ENCODE measurements at regions not wholly inside any gene's neighbourhood (a gene's known extent, or its start where the extent isn't known, plus 50 kb on each side); places are given as distances from the start of the nearest gene placed in this dataset.

DNA sequence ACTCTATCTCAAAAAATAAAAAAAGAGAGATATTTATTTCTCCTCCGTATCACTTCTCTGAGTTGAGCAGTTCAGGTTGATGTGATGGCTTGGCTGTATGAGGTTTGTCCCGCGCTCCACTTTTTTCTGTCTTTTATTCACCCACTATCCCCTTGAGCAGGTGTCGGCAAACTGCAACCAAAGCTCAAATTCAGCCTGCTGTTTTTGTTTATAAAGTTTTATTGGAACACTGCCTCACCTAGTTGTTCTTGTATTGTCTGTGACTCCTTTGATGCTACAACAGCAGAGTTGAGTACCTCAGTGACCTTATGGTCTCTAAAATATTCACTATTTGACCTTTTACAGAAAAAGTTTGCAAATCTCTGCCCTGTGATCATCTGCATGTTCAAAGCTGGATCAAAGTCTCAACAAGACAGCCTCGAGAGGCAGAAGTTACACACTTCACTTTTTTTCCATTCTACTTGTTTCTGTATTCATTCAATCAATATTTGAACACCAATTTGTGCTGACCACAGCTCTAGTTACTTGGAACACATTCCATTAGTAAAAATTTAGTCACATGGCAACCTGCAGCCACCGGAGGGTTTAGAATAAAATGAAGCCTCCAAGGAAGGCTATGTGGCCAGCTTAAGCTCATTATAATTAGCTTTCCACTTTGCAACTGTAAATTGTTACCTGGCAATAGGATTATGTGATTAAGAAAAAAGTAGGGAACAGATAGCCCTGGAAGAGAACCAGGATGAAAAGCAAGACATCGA is 945.8 kb downstream of the KCNJ2 start:
- H2AFZ ChIP-seq (replicated peaks; ENCODE audit: low read length, poor library complexity) = no peak overlapping the region
- ATAC-seq (ENCODE audit: low read depth) (no peak), DNase-seq (no peak)
- no peaks in the 10 kb centered on the region for H3K9me3 ChIP-seq (ENCODE audit: control insufficient read depth, insufficient read depth, low read length)
- dilution Hi-C loops (cut with HindIII; ENCODE audit: low sequenced_read_pairs, unreplicated experiment) = no loop called here
- H3K4me3 ChIP-seq (ENCODE audit: insufficient read depth, low read depth, low read length) = no peak overlapping the region
- ChIA-PET CTCF (no interaction called here), POLR2A (ENCODE audit: unreplicated experiment) (no interaction called here)
- H2BK20ac ChIP-seq (ENCODE audit: low read depth, low read length) = no peak overlapping the region
- no peak overlapping the region for H4K5ac ChIP-seq (ENCODE audit: low read depth, low read length)
- no peak overlapping the region for H3K4ac ChIP-seq (ENCODE audit: low read depth, low read length)
- intact Hi-C loops (cut with micrococcal nuclease) = no loop called here
- no peak overlapping the region for H3K18ac ChIP-seq (ENCODE audit: low read depth, low read length)
- no peak overlapping the region for H4K91ac ChIP-seq (ENCODE audit: insufficient read depth, low read depth, low read length)
- no peak overlapping the region for H2AK9ac ChIP-seq (replicated peaks; ENCODE audit: low read depth, low read length, poor library complexity)
- H2BK120ac ChIP-seq (ENCODE audit: low read depth, low read length) = no peak overlapping the region
- H4K8ac ChIP-seq (ENCODE audit: low read depth in 2 of 2, low read length in 2 of 2) = no peak overlapping the region
- no peaks in the 10 kb centered on the region for H3K4me1 ChIP-seq (ENCODE audit: control insufficient read depth, insufficient read depth, low read length)
- no peaks in the 10 kb centered on the region for H3K36me3 ChIP-seq (ENCODE audit: control insufficient read depth, insufficient read depth, low read length)
- no peak overlapping the region for H3K56ac ChIP-seq (ENCODE audit: extremely low read depth, insufficient read depth, low read length)
- no peak overlapping the region for H3K4me2 ChIP-seq (ENCODE audit: low read depth, low read length)
- no peak overlapping the region for H2AK5ac ChIP-seq (ENCODE audit: low read depth, low read length)
- in situ Hi-C loops (cut with MboI; ENCODE audit: low sequenced_read_pairs) = loop anchor here (25.0 kb wide), 1 partner anchor 1422 kb away; no protein-coding TSS in a partner anchor
- no peak overlapping the region for H2BK15ac ChIP-seq (ENCODE audit: low read depth, low read length)
- no TSS peak for BruUV-seq (replicated peaks)
- H3K23ac ChIP-seq (ENCODE audit: low read depth, low read length) = no peak overlapping the region
- WGBS, 2 experiments (ENCODE audit: extremely low coverage in 2 of 2, insufficient read length in 1 of 2) = no CpG with 5 or more reads among the region's 7 CpGs
- H3K14ac ChIP-seq (replicated peaks; ENCODE audit: low read depth, low read length) = no peak overlapping the region
- no peak overlapping the region for H3K27ac ChIP-seq (ENCODE audit: insufficient read depth, low read length)
- no peak overlapping the region for H3K9ac ChIP-seq (ENCODE audit: low read depth, low read length)
- H3K27me3 ChIP-seq (ENCODE audit: control insufficient read depth, insufficient read depth, low read length) = no peaks in the 10 kb centered on the region
- H3K79me1 ChIP-seq (ENCODE audit: low read depth in 1 of 2, low read length in 2 of 2) = no peaks in the 10 kb centered on the region
- no peaks in the 10 kb centered on the region for H4K20me1 ChIP-seq (ENCODE audit: insufficient read depth, low read length)
- H2BK5ac ChIP-seq (ENCODE audit: low read depth, low read length, poor library complexity, severe bottlenecking) = no peak overlapping the region
- TF ChIP-seq MXI1 (IDR thresholded peaks at IDR 0.05; ENCODE audit: borderline replicate concordance, low read depth, low read length) (no peak), CEBPB (IDR thresholded peaks at IDR 0.05; ENCODE audit: low read depth, low read length) (no peak), CHD1 (IDR thresholded peaks at IDR 0.05; ENCODE audit: low read depth, low read length) (no peak), MAZ (IDR thresholded peaks at IDR 0.05; ENCODE audit: borderline replicate concordance, low read depth, low read length) (no peak), RAD21 (IDR thresholded peaks at IDR 0.05; ENCODE audit: low read length) (no peak), NFE2L2 (IDR thresholded peaks at IDR 0.05; ENCODE audit: low read depth, low read length) (no peak), RCOR1 (IDR thresholded peaks at IDR 0.05; ENCODE audit: insufficient replicate concordance, low read length) (no peak), RFX5 (IDR thresholded peaks at IDR 0.05; ENCODE audit: low read depth, low read length) (no peak), POLR2A (IDR thresholded peaks at IDR 0.05; ENCODE audit: low read depth, low read length) (no peak), BHLHE40 (IDR thresholded peaks at IDR 0.05; ENCODE audit: low read depth, low read length) (no peak), MAFK (IDR thresholded peaks at IDR 0.05; ENCODE audit: low read depth, low read length) (no peak), FOS (IDR thresholded peaks at IDR 0.05; ENCODE audit: low read depth, low read length) (no peak)
- TF ChIP-seq, protein P1, sequence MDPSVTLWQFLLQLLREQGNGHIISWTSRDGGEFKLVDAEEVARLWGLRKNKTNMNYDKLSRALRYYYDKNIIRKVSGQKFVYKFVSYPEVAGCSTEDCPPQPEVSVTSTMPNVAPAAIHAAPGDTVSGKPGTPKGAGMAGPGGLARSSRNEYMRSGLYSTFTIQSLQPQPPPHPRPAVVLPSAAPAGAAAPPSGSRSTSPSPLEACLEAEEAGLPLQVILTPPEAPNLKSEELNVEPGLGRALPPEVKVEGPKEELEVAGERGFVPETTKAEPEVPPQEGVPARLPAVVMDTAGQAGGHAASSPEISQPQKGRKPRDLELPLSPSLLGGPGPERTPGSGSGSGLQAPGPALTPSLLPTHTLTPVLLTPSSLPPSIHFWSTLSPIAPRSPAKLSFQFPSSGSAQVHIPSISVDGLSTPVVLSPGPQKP (IDR thresholded peaks at IDR 0.05; ENCODE audit: borderline replicate concordance, low read depth, low read length) = no peak
- H3K9me1 ChIP-seq (ENCODE audit: insufficient read depth, low read length) = no peaks in the 10 kb centered on the region

Measured in IMR-90 (cell line).